WTC11 (cell line): ENCODE measurements at regions not wholly inside any gene's neighbourhood (a gene's known extent, or its start where the extent isn't known, plus 50 kb on each side); places are given as distances from the start of the nearest gene placed in this dataset.

Experiments
- ATF3 ChIP-seq: sonication (generic); formaldehyde crosslinking; conservative IDR thresholded peaks from 2 replicates; pipeline ENCODE4 v1.8.1; 2022; ENCODE audit warnings: mild to moderate bottlenecking, missing genetic modification reagents
- CTCF ChIP-seq: fragments of 200-600 bp; IDR thresholded peaks from 2 replicates; pipeline ENCODE4 v1.8.0; 2022; ENCODE audit warnings: antibody characterized with exemption
- MAX ChIP-seq: sonication (generic); formaldehyde crosslinking; IDR thresholded peaks from 2 replicates; pipeline ENCODE4 v1.8.0; 2022; ENCODE audit warnings: mild to moderate bottlenecking, missing genetic modification reagents
- SMAD4 ChIP-seq: sonication (generic); formaldehyde crosslinking; IDR thresholded peaks from 2 replicates; pipeline ENCODE4 v1.8.0; 2022; ENCODE audit warnings: mild to moderate bottlenecking, missing genetic modification reagents
- TCF7 ChIP-seq: sonication (generic); formaldehyde crosslinking; IDR thresholded peaks from 2 replicates; pipeline ENCODE4 v1.8.0; 2022; ENCODE audit warnings: mild to moderate bottlenecking, low read depth, missing genetic modification reagents, moderate library complexity
- TEAD4 ChIP-seq: sonication (generic); formaldehyde crosslinking; IDR thresholded peaks from 2 replicates; pipeline ENCODE4 v1.8.0; 2022; ENCODE audit warnings: mild to moderate bottlenecking, missing genetic modification reagents
- USF1 ChIP-seq: sonication (generic); formaldehyde crosslinking; IDR thresholded peaks from 2 replicates; pipeline ENCODE4 v1.8.0; 2022; ENCODE audit warnings: mild to moderate bottlenecking, missing genetic modification reagents
- USF2 ChIP-seq: sonication (generic); formaldehyde crosslinking; IDR thresholded peaks from 2 replicates; pipeline ENCODE4 v1.8.1; 2023; ENCODE audit warnings: mild to moderate bottlenecking, missing genetic modification reagents, moderate library complexity
- ZNF396 ChIP-seq: fragments of 250-450 bp; sonication (Bioruptor Pico); IDR thresholded peaks from 2 replicates; pipeline ENCODE4 v1.8.0; 2021; ENCODE audit warnings: mild to moderate bottlenecking, moderate library complexity, borderline replicate concordance
- ZSCAN18 ChIP-seq: fragments of 250-450 bp; sonication (Bioruptor Pico); IDR thresholded peaks from 2 replicates; pipeline ENCODE4 v2.1.2; 2022; ENCODE audit warnings: mild to moderate bottlenecking, moderate library complexity

- TF ChIP-seq CTCF (no peak), TCF7 (CRISPR knock-in tag) (no peak), ZSCAN18 (no peak), MAX (no peak), USF2 (CRISPR knock-in tag) (no peak), SMAD4 (CRISPR knock-in tag) (no peak), ATF3 (CRISPR knock-in tag) (no peak), ZNF396 (CRISPR knock-in tag) (no peak), USF1 (CRISPR knock-in tag) (no peak), TEAD4 (CRISPR knock-in tag) (no peak)
These were observed 69.4 kb upstream of the MMADHC start for GRCh38 chr2:149656996-149657395.
